IMR-90 (cell line): ENCODE measurements at regions not wholly inside any gene's neighbourhood (a gene's known extent, or its start where the extent isn't known, plus 50 kb on each side); places are given as distances from the start of the nearest gene placed in this dataset.

Source experiments
- ATAC-seq: fragments of 200-7000 bp; cut with Tn5 transposase; 2 replicates; pipeline ENCODE4 v1.9.1; 2020; ENCODE audit warnings: low read depth, mild to moderate bottlenecking, moderate library complexity
- BruUV-seq: library from RNA; stranded (reverse); fragments of 400-500 nt; replicated peaks from 2 replicates; lab custom pipeline; 2021; lab: Mats Ljungman, UMichigan
- CTCF ChIA-PET: fragments of 300-600 bp; formaldehyde crosslinking; extraction: SDS; loops from one replicate; lab custom pipeline; 2021; ENCODE audit warnings: antibody characterized with exemption; lab: Yijun Ruan, JAX
- POLR2A ChIA-PET: fragments of 300-600 bp; sonication (Branson Sonifier 250); formaldehyde crosslinking; loops from one replicate; lab custom pipeline; 2022; ENCODE audit warnings: antibody characterized with exemption; ENCODE audit not compliant: unreplicated experiment; lab: Charles Lee
- DNase-seq: peaks from one replicate; pipeline ENCODE4 v3.0.0; 2013
- H2AFZ ChIP-seq: replicated peaks from 2 replicates; pipeline ENCODE3; 2013; ENCODE audit warnings: low read length, mild to moderate bottlenecking; ENCODE audit not compliant: poor library complexity
- H2AK5ac ChIP-seq: 2 replicates; pipeline ENCODE4 v1.6.1; 2013; ENCODE audit warnings: low read depth, low read length, inconsistent platforms
- H2AK9ac ChIP-seq: replicated peaks from 2 replicates; pipeline ENCODE3; 2013; ENCODE audit warnings: mild to moderate bottlenecking, low read depth, low read length, moderate library complexity; ENCODE audit not compliant: poor library complexity
- H2BK120ac ChIP-seq: 2 replicates; pipeline ENCODE4 v1.6.1; 2013; ENCODE audit warnings: low read depth, low read length, inconsistent platforms
- H2BK15ac ChIP-seq: 3 replicates; pipeline ENCODE4 v1.6.1; 2013; ENCODE audit warnings: low read depth, low read length, inconsistent platforms
- H2BK20ac ChIP-seq: 2 replicates; pipeline ENCODE4 v1.6.1; 2013; ENCODE audit warnings: low read depth, mild to moderate bottlenecking, inconsistent platforms, low read length, moderate library complexity
- H2BK5ac ChIP-seq: 2 replicates; pipeline ENCODE4 v1.6.1; 2013; ENCODE audit warnings: mild to moderate bottlenecking, low read depth, low read length, inconsistent platforms; ENCODE audit not compliant: poor library complexity, severe bottlenecking
- H3K14ac ChIP-seq: replicated peaks from 2 replicates; pipeline ENCODE4 v1.6.1; 2013; ENCODE audit warnings: low read depth, low read length, inconsistent platforms
- H3K18ac ChIP-seq: 2 replicates; pipeline ENCODE4 v1.6.1; 2013; ENCODE audit warnings: low read depth, low read length, control low read depth
- H3K23ac ChIP-seq: 2 replicates; pipeline ENCODE4 v1.6.1; 2013; ENCODE audit warnings: low read depth, low read length, inconsistent platforms
- H3K27ac ChIP-seq: 2 replicates; pipeline ENCODE4 v1.5.1; 2013; ENCODE audit warnings: mild to moderate bottlenecking, control low read depth, low read length; ENCODE audit not compliant: insufficient read depth
- H3K27me3 ChIP-seq: 2 replicates; pipeline ENCODE4 v1.6.1; 2013; ENCODE audit warnings: low read length; ENCODE audit not compliant: control insufficient read depth, insufficient read depth
- H3K36me3 ChIP-seq: 2 replicates; pipeline ENCODE4 v1.6.1; 2013; ENCODE audit warnings: low read length, mixed read lengths; ENCODE audit not compliant: control insufficient read depth, insufficient read depth
- H3K4ac ChIP-seq: 2 replicates; pipeline ENCODE4 v1.6.1; 2013; ENCODE audit warnings: low read depth, low read length, inconsistent platforms
- H3K4me1 ChIP-seq: 2 replicates; pipeline ENCODE4 v1.6.1; 2013; ENCODE audit warnings: low read length, mixed read lengths; ENCODE audit not compliant: control insufficient read depth, insufficient read depth
- H3K4me2 ChIP-seq: 2 replicates; pipeline ENCODE4 v1.6.1; 2013; ENCODE audit warnings: low read depth, mild to moderate bottlenecking, control low read depth, low read length, moderate library complexity
- H3K4me3 ChIP-seq: 2 replicates; pipeline ENCODE4 v1.5.1; 2013; ENCODE audit warnings: low read depth, mild to moderate bottlenecking, control low read depth, low read length, moderate library complexity; ENCODE audit not compliant: insufficient read depth
- H3K56ac ChIP-seq: 2 replicates; pipeline ENCODE4 v1.6.1; 2013; ENCODE audit warnings: low read length, inconsistent platforms; ENCODE audit not compliant: insufficient read depth; ENCODE audit errors: extremely low read depth
- H3K79me1 ChIP-seq, 2 experiments: 2 replicates each; pipeline ENCODE4 v1.6.1; 2013; ENCODE audit warnings: low read length in 2 of 2, inconsistent platforms in 1 of 2, low read depth in 1 of 2
- H3K9ac ChIP-seq: 2 replicates; pipeline ENCODE4 v1.6.1; 2013; ENCODE audit warnings: low read depth, low read length, control low read depth
- H3K9me1 ChIP-seq: 2 replicates; pipeline ENCODE4 v1.6.1; 2013; ENCODE audit warnings: low read length, inconsistent platforms; ENCODE audit not compliant: insufficient read depth
- H3K9me3 ChIP-seq: 2 replicates; pipeline ENCODE4 v1.6.1; 2013; ENCODE audit warnings: low read length; ENCODE audit not compliant: control insufficient read depth, insufficient read depth
- H4K20me1 ChIP-seq: 2 replicates; pipeline ENCODE4 v1.6.1; 2013; ENCODE audit warnings: low read length, inconsistent platforms; ENCODE audit not compliant: insufficient read depth
- H4K5ac ChIP-seq: 2 replicates; pipeline ENCODE4 v1.6.1; 2013; ENCODE audit warnings: mild to moderate bottlenecking, low read depth, low read length, control low read depth
- H4K8ac ChIP-seq, 2 experiments: 2 replicates each; pipeline ENCODE4 v1.6.1; 2013; ENCODE audit warnings: low read depth in 2 of 2, low read length in 2 of 2, control low read depth in 1 of 2, inconsistent platforms in 1 of 2
- H4K91ac ChIP-seq: 2 replicates; pipeline ENCODE4 v1.6.1; 2013; ENCODE audit warnings: low read depth, low read length, inconsistent platforms; ENCODE audit not compliant: insufficient read depth
- BHLHE40 ChIP-seq: fragments of 150-350 bp; IDR thresholded peaks from 2 replicates; pipeline ENCODE4 v1.6.1; 2016; ENCODE audit warnings: mild to moderate bottlenecking, low read depth, low read length
- CEBPB ChIP-seq: IDR thresholded peaks from 2 replicates; pipeline ENCODE4 v1.6.1; 2012; ENCODE audit warnings: low read depth, low read length, improper control_type of control experiment
- CHD1 ChIP-seq: IDR thresholded peaks from 2 replicates; pipeline ENCODE4 v1.6.1; 2012; ENCODE audit warnings: low read depth, low read length, improper control_type of control experiment
- CTCF ChIP-seq: conservative IDR thresholded peaks from 2 replicates; pipeline ENCODE4 v1.5.1; 2012; ENCODE audit warnings: mild to moderate bottlenecking, low read depth, low read length, improper control_type of control experiment
- ELK1 ChIP-seq: fragments of 150-350 bp; IDR thresholded peaks from 2 replicates; pipeline ENCODE4 v1.6.1; 2016; ENCODE audit warnings: low read depth, mild to moderate bottlenecking, low read length, moderate library complexity, borderline replicate concordance
- FOS ChIP-seq: fragments of 150-350 bp; IDR thresholded peaks from 2 replicates; pipeline ENCODE4 v1.6.1; 2016; ENCODE audit warnings: low read depth, low read length
- MAFK ChIP-seq: IDR thresholded peaks from 2 replicates; pipeline ENCODE4 v1.6.1; 2012; ENCODE audit warnings: low read depth, low read length, improper control_type of control experiment
- MAZ ChIP-seq: IDR thresholded peaks from 2 replicates; pipeline ENCODE4 v1.6.1; 2012; ENCODE audit warnings: low read depth, mild to moderate bottlenecking, low read length, improper control_type of control experiment, moderate library complexity, borderline replicate concordance
- MXI1 ChIP-seq: IDR thresholded peaks from 2 replicates; pipeline ENCODE4 v1.6.1; 2012; ENCODE audit warnings: low read depth, mild to moderate bottlenecking, low read length, moderate library complexity, borderline replicate concordance
- NFE2L2 ChIP-seq: fragments of 150-350 bp; IDR thresholded peaks from 2 replicates; pipeline ENCODE4 v1.6.1; 2016; ENCODE audit warnings: low read depth, mild to moderate bottlenecking, low read length
- POLR2A ChIP-seq: IDR thresholded peaks from 2 replicates; pipeline ENCODE4 v1.6.1; 2012; ENCODE audit warnings: mild to moderate bottlenecking, low read depth, low read length
- RAD21 ChIP-seq: IDR thresholded peaks from 2 replicates; pipeline ENCODE4 v1.6.1; 2012; ENCODE audit warnings: low read length, improper control_type of control experiment
- RCOR1 ChIP-seq: IDR thresholded peaks from 2 replicates; pipeline ENCODE4 v1.6.1; 2012; ENCODE audit warnings: mild to moderate bottlenecking, low read length, improper control_type of control experiment; ENCODE audit not compliant: insufficient replicate concordance
- RFX5 ChIP-seq: IDR thresholded peaks from 2 replicates; pipeline ENCODE4 v1.8.0; 2012; ENCODE audit warnings: low read depth, mild to moderate bottlenecking, low read length, moderate library complexity
- SMC3 ChIP-seq: fragments of 150-350 bp; IDR thresholded peaks from 2 replicates; pipeline ENCODE4 v1.6.1; 2016; ENCODE audit warnings: low read depth, mild to moderate bottlenecking, antibody characterized with exemption, low read length, moderate library complexity
- USF2 ChIP-seq: fragments of 150-350 bp; IDR thresholded peaks from 2 replicates; pipeline ENCODE4 v1.6.1; 2017; ENCODE audit warnings: mild to moderate bottlenecking, antibody characterized with exemption, low read length, low read depth
- dilution Hi-C: fragments of 300-500 bp; cut with HindIII; formaldehyde crosslinking; loops from one replicate; pipeline ENCODE4 v1.14.3; 2018; ENCODE audit warnings: low sequenced_read_pairs; ENCODE audit not compliant: unreplicated experiment
- in situ Hi-C: fragments of 300-500 bp; cut with MboI; formaldehyde crosslinking; loops from 3 replicates; pipeline ENCODE4 v1.14.3; 2019; ENCODE audit warnings: low sequenced_read_pairs, inconsistent platforms, mixed read lengths
- intact Hi-C: fragments of 100-400 bp; cut with micrococcal nuclease; formaldehyde crosslinking; loops from 2 replicates; pipeline ENCODE4 v1.10.0; 2022

GRCh38 chr21:35345954-35346353 lies 296.9 kb upstream of the RUNX1 start:
- dilution Hi-C loops (no loop called here), in situ Hi-C loops (no loop called here), intact Hi-C loops (no loop called here)
- no peak overlapping the region for H4K8ac ChIP-seq
- ChIA-PET CTCF (interaction anchor here (1.1 to 1.4 kb wide), 2 partner anchors 10 to 468 kb away, joined by 3 to 4 read pairs; no protein-coding TSS in a partner anchor), POLR2A (no interaction called here)
- no peaks in the 10 kb centered on the region for H3K36me3 ChIP-seq
- no peak for TF ChIP-seq CEBPB
- TF ChIP-seq CHD1: no peak
- no peak for TF ChIP-seq FOS
- no peak for TF ChIP-seq RAD21
- no peak for TF ChIP-seq MXI1
- TF ChIP-seq USF2: no peak
- no peak for TF ChIP-seq BHLHE40
- TF ChIP-seq CTCF: no peak
- no peak for TF ChIP-seq RCOR1
- no peak for TF ChIP-seq MAFK
- TF ChIP-seq RFX5: no peak
- TF ChIP-seq POLR2A: no peak
- no peak for TF ChIP-seq NFE2L2
- TF ChIP-seq MAZ: no peak
- TF ChIP-seq SMC3: no peak
- TF ChIP-seq ELK1: no peak
- no peak overlapping the region for H3K18ac ChIP-seq
- no peak overlapping the region for H2AK5ac ChIP-seq
- no peaks in the 10 kb centered on the region for H3K79me1 ChIP-seq
- no peak overlapping the region for H3K9ac ChIP-seq
- H4K20me1 ChIP-seq: no peaks in the 10 kb centered on the region
- peaks cover 6% of the 10 kb centered on the region for H3K4me1 ChIP-seq
- no peak overlapping the region for H3K56ac ChIP-seq
- H3K4me2 ChIP-seq: no peak overlapping the region
- H3K4me3 ChIP-seq: no peak overlapping the region
- H4K91ac ChIP-seq: no peak overlapping the region
- H3K9me1 ChIP-seq: no peaks in the 10 kb centered on the region; the same call in 1 of the 2 replicates
- no peak overlapping the region for H3K23ac ChIP-seq
- no peak overlapping the region for H4K5ac ChIP-seq
- H3K9me3 ChIP-seq: no peaks in the 10 kb centered on the region; the same call in 1 of the 2 replicates
- no peak overlapping the region for H2BK20ac ChIP-seq
- H2AK9ac ChIP-seq: no peak overlapping the region
- H2BK120ac ChIP-seq: no peak overlapping the region
- no peaks in the 10 kb centered on the region; the same call in 1 of the 2 replicates for H3K27me3 ChIP-seq
- ATAC-seq: no peak
- H2BK15ac ChIP-seq: no peak overlapping the region
- H2AFZ ChIP-seq: no peak overlapping the region
- DNase-seq: no peak
- H3K27ac ChIP-seq: no peak overlapping the region
- H2BK5ac ChIP-seq: no peak overlapping the region
- no peak overlapping the region for H3K14ac ChIP-seq
- no peak overlapping the region for H3K4ac ChIP-seq
- no TSS peak for BruUV-seq
